SU-DHL-6 (cell line): ENCODE measurements at regions not wholly inside any gene's neighbourhood (a gene's known extent, or its start where the extent isn't known, plus 50 kb on each side); places are given as distances from the start of the nearest gene placed in this dataset.

ENCODE experiments used
- H2AFZ ChIP-seq: fragments of 200-600 bp; sonication (generic); 2 replicates; pipeline ENCODE4 v1.6.1; 2014; ENCODE audit warnings: low read depth, mild to moderate bottlenecking, moderate library complexity, mixed read lengths, antibody characterized with exemption, low read length; ENCODE audit not compliant: severe bottlenecking
- H3F3A ChIP-seq: fragments of 200-600 bp; shearing (Covaris generic); 2 replicates; pipeline ENCODE4 v1.6.0; 2016; ENCODE audit warnings: antibody characterized with exemption, mild to moderate bottlenecking; ENCODE audit not compliant: insufficient read depth
- H3K27ac ChIP-seq: fragments of 200-600 bp; sonication (generic); 2 replicates; pipeline ENCODE4 v1.5.1; 2016; ENCODE audit warnings: low read depth, mild to moderate bottlenecking, low read length, moderate library complexity, mixed read lengths
- H3K27me3 ChIP-seq: fragments of 200-600 bp; sonication (generic), shearing (Covaris generic); 2 replicates; pipeline ENCODE4 v1.6.0; 2014; ENCODE audit warnings: mild to moderate bottlenecking, low read length
- H3K36me3 ChIP-seq: fragments of 200-600 bp; sonication (generic); 2 replicates; pipeline ENCODE4 v1.6.1; 2014; ENCODE audit warnings: mild to moderate bottlenecking, low read length, mixed read lengths
- H3K4me2 ChIP-seq: fragments of 300-600, 200-600 bp; shearing (Covaris generic), sonication (generic); 2 replicates; pipeline ENCODE4 v1.6.0; 2014; ENCODE audit warnings: low read length, low read depth, mild to moderate bottlenecking; ENCODE audit not compliant: poor library complexity, severe bottlenecking
- H3K4me3 ChIP-seq: fragments of 200-600 bp; sonication (generic); 2 replicates; pipeline ENCODE4 v1.5.1; 2014; ENCODE audit warnings: antibody characterized with exemption, low read length, mild to moderate bottlenecking, mixed read lengths; ENCODE audit not compliant: insufficient read depth, poor library complexity, severe bottlenecking
- H3K79me2 ChIP-seq: fragments of 200-600 bp; sonication (generic); 2 replicates; pipeline ENCODE4 v1.6.1; 2014; ENCODE audit warnings: mild to moderate bottlenecking, low read length, moderate library complexity; ENCODE audit not compliant: insufficient read depth
- H3K9ac ChIP-seq: fragments of 200-600 bp; sonication (generic); 2 replicates; pipeline ENCODE4 v1.7.0; 2014; ENCODE audit warnings: mild to moderate bottlenecking, low read length
- H3K9me2 ChIP-seq: fragments of 200-600 bp; sonication (generic); replicated peaks from 2 replicates; pipeline ENCODE4 v1.6.1; 2014; ENCODE audit warnings: low read length; ENCODE audit not compliant: insufficient read depth
- H3K9me3 ChIP-seq: fragments of 200-600 bp; sonication (generic); 2 replicates; pipeline ENCODE4 v1.6.1; 2014; ENCODE audit warnings: low read length, mixed read lengths; ENCODE audit not compliant: insufficient read depth
- H4K20me1 ChIP-seq: fragments of 200-600 bp; sonication (generic); 2 replicates; pipeline ENCODE4 v1.6.1; 2014; ENCODE audit warnings: low read depth, mild to moderate bottlenecking, antibody characterized with exemption, low read length, moderate library complexity, mixed read lengths
- CTCF ChIP-seq: fragments of 200-600 bp; sonication (generic); IDR thresholded peaks from one replicate; pipeline ENCODE4 v1.5.1; 2017; ENCODE audit warnings: antibody characterized with exemption, mild to moderate bottlenecking, low read length, moderate library complexity; ENCODE audit not compliant: insufficient read depth, poor library complexity, severe bottlenecking
- EZH2phosphoT487 ChIP-seq: fragments of 200-600 bp; sonication (generic), shearing (Covaris generic); conservative IDR thresholded peaks from 2 replicates; pipeline ENCODE4 v1.6.1; 2018; ENCODE audit warnings: mild to moderate bottlenecking, antibody characterized with exemption, low read length, moderate library complexity, mixed read lengths

- Histone ChIP-seq H3K4me2 (no peak overlapping the region), H3K9ac (no peak overlapping the region), H3F3A (no peaks in the 10 kb centered on the region), H3K9me3 (0 out of 2 replicates have a peak, but pooled peaks cover 11% of the 10 kb centered on the region), H2AFZ (no peak overlapping the region), H3K9me2 (no peaks in the 10 kb centered on the region), H4K20me1 (no peaks in the 10 kb centered on the region), H3K27me3 (no peaks in the 10 kb centered on the region), H3K79me2 (no peaks in the 10 kb centered on the region), H3K27ac (no peak overlapping the region), H3K4me3 (no peak overlapping the region), H3K36me3 (no peaks in the 10 kb centered on the region)
- TF ChIP-seq EZH2phosphoT487 (no peak), CTCF (no peak)
Measured at GRCh38 chr1:25105836-25106235, 126.5 kb downstream of the SYF2 start.

DNA sequence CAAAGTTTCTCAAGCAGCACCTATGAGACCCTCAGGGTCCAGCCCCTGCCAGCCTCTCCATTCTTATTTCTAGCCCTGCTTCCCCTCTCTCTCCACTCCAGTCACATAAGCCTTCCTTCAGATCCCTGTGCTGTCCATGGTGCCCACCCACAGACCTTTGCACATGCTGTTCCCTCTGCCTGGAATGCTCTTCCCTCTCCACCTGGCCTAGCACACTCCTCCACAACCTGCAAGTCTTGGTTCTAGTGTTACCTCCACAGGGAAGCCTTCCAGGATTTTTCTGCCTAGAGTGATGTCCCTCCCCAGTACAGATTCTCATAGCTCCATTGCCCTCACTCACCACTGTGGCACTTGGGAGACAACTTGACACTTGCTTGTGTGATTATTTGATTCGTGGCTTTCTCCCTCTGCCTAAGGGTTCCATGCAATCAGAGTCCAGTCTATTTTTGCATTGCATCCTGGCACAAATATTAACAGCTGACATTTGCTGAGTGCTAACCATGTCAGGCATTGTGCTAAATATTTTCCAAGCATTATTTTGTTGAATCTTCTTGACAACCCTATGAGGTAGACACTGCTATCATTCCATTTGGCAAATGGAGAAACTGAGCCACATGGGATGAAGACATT lies 127.3 kb downstream of the SYF2 start:
- TF ChIP-seq CTCF (no peak), EZH2phosphoT487 (no peak)
- H3K36me3 ChIP-seq = no peaks in the 10 kb centered on the region
- no peaks in the 10 kb centered on the region for H3K9me2 ChIP-seq
- H4K20me1 ChIP-seq = no peaks in the 10 kb centered on the region
- no peak overlapping the region for H3K4me3 ChIP-seq
- H3K27ac ChIP-seq = no peak overlapping the region
- H3K79me2 ChIP-seq = no peaks in the 10 kb centered on the region
- no peaks in the 10 kb centered on the region for H3K27me3 ChIP-seq
- 0 out of 2 replicates have a peak, but pooled peaks cover 11% of the 10 kb centered on the region for H3K9me3 ChIP-seq
- H3K4me2 ChIP-seq = no peak overlapping the region
- H3K9ac ChIP-seq = no peak overlapping the region
- H3F3A ChIP-seq = no peaks in the 10 kb centered on the region
- no peak overlapping the region for H2AFZ ChIP-seq

- Histone ChIP-seq H3K27me3 (no peaks in the 10 kb centered on the region), H3K9ac (no peak overlapping the region)
Measured at GRCh38 chr1:25103164-25103795, 129.0 kb downstream of the SYF2 start.

More at GRCh38 chr1:25103164-25103795, 129.0 kb downstream of the SYF2 start:
- no peaks in the 10 kb centered on the region for H3K9me2 ChIP-seq
- TF ChIP-seq CTCF = no peak
- TF ChIP-seq EZH2phosphoT487 = no peak
- no peak overlapping the region for H3K4me2 ChIP-seq
- no peak overlapping the region for H2AFZ ChIP-seq
- H3K27ac ChIP-seq = no peak overlapping the region
- no peaks in the 10 kb centered on the region for H4K20me1 ChIP-seq
- no peaks in the 10 kb centered on the region for H3K36me3 ChIP-seq
- no peaks in the 10 kb centered on the region for H3K79me2 ChIP-seq
- no peaks in the 10 kb centered on the region for H3F3A ChIP-seq
- H3K4me3 ChIP-seq = no peak overlapping the region
- H3K9me3 ChIP-seq = no peaks in the 10 kb centered on the region
